GM18502 (cell line): ENCODE measurements at regions not wholly inside any gene's neighbourhood (a gene's known extent, or its start where the extent isn't known, plus 50 kb on each side); places are given as distances from the start of the nearest gene placed in this dataset.
"Not testable (repeated sequence)": the region's sequence is repeated elsewhere in the genome, so short reads cannot be mapped to it uniquely, and the experiment has no call there.

Source experiments
- ATAC-seq: cut with Tn5 transposase; IDR thresholded peaks from one replicate; pipeline ENCODE4 v1.9.1; 2021; ENCODE audit warnings: mild to moderate bottlenecking; ENCODE audit not compliant: unreplicated experiment, poor library complexity

GRCh38 chr3:18704326-18704725 is 279.2 kb upstream of the SATB1 start:
- ATAC-seq: no peak

DNA sequence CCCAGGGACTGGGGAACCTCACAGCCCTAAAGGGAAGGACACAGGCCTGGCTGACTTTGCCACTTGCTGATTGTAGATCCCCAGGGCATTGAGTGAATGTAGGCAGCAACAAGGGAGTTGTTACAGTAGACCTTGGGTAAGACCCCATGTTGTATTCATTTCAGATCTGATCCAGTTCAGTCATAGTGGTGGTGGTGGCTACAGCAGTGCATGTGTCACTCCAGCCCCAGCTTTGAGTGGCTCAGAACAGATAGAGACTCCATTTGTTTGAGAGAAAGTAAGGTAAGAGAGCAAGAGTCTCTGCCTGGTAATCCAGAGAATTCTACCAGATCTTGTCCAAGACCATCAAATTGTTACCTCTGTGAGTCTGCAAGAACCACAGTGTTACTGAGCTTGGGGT is 278.7 kb upstream of the SATB1 start:
- ATAC-seq: no peak

DNA sequence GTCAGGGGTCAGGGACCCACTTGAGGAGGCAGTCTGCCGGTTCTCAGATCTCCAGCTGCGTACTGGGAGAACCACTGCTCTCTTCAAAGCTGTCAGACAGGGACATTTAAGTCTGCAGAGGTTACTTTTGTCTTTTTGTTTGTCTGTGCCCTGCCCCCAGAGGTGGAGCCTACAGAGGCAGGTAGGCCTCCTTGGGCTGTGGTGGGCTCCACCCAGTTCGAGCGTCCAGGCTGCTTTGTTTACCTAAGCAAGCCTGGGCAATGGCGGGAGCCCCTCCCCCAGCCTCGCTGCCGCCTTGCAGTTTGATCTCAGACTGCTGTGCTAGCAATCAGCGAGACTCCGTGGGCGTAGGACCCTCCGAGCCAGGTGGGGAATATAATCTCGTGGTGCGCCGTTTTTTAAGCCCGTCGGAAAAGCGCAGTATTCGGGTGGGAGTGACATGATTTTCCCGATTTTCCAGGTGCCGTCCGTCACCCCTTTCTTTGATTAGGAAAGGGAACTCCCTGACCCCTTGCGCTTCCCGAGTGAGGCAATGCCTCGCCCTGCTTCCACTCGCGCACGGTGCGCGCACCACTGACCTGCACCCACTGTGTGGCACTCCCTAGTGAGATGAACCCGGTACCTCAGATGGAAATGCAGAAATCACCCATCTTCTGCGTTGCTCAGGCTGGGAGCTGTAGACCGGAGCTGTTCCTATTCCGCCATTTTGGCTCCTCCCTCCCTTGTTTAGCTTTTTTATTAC is 268.6 kb upstream of the SATB1 start:
- ATAC-seq: not testable (repeated sequence)

GRCh38 chr3:18687286-18687685 is 262.1 kb upstream of the SATB1 start:
- no peak for ATAC-seq

- no peak for ATAC-seq
Observed at GRCh38 chr3:18683900-18684299, 258.8 kb upstream of the SATB1 start.

DNA sequence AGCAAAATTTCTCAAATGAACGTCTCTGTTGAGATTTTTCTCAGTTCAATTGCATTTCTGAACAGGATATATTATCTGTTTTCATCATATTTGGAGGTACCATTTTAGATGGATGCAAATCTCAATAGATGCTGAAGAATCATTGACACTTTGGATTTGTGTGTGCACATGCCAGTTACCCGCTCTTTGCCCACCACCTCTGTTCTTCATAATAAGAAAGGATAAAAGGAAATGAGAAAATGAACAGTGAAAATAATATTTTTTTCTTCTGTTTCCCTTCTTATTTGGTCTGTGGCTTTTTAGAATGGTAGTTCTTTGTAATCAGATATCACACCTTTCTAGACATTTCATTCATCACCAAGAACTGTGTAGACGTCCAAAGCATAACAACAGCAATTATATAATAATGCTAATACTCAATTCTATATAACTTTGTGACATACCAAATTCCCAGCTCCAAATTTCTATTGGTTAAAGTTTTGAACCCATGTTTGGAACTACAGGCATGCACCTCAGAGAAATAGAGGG is 256.7 kb upstream of the SATB1 start:
- ATAC-seq: no peak

DNA sequence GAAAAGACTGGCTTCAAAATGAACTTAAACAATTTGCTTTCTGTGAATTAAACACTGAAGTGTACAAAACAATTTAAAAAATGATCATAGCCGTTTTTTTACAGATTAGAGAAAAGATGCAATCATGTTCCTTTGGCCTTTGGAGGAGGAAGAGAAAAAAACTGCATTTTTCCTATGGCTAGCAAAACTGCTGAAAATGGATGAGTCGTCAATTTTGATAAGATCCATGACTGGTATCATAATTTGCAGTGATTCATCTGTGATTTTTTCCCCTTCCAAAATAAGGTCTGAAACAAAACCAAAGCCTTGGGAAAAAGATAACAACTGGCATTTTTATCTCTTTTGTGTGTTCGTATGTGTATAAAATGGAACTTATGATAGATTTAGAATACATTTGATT is 255.6 kb upstream of the SATB1 start:
- no peak for ATAC-seq

DNA sequence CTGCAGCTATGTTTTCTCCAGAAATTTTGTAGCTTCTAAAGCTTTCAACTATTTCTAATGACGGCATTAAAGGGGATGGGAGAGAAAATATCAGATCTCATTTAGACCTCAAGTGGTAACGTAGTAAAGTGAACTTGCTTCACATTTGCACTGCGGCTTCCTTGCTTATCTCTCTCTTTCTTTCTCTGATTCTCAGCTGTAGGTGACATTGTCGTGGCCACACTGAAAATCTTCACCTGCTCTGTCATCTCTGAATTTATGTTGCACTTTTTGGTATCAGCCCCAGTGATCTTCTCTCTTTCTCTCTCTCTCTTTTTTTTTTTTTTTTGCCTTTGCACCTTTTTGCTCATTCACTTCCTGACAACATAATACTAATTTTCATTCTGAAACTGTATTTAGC is 254.1 kb upstream of the SATB1 start:
- ATAC-seq: no peak

GRCh38 chr3:18675197-18675596 is 250.1 kb upstream of the SATB1 start:
- ATAC-seq: no peak

- no peak for ATAC-seq
Observed at GRCh38 chr3:18672561-18672960, 247.4 kb upstream of the SATB1 start.

GRCh38 chr3:18670759-18671158 is 245.6 kb upstream of the SATB1 start:
- ATAC-seq: no peak

GRCh38 chr3:18669374-18669773 is 244.2 kb upstream of the SATB1 start:
- ATAC-seq: no peak

DNA sequence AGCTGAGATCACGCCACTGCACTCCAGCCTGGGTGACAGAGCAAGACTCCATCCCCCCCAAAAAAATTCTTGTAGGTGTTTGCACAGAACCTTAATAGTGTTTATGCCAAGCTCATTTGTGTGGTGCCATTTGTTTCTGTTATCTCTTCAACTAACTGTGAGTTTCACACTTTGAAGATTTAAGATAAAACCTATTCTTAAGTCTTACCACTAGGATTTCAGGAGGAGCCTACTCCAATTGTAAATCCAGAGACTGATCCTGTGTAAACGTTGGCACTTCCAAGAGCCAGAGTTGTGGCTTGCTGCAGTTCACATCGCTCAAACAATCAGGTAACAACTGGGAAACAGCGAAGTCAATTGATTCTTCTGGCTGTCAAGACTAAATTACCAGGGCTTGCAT is 242.4 kb upstream of the SATB1 start:
- ATAC-seq: no peak

GRCh38 chr3:18666655-18667054 is 241.5 kb upstream of the SATB1 start:
- no peak for ATAC-seq

GRCh38 chr3:18660059-18660458 is 234.9 kb upstream of the SATB1 start:
- no peak for ATAC-seq

DNA sequence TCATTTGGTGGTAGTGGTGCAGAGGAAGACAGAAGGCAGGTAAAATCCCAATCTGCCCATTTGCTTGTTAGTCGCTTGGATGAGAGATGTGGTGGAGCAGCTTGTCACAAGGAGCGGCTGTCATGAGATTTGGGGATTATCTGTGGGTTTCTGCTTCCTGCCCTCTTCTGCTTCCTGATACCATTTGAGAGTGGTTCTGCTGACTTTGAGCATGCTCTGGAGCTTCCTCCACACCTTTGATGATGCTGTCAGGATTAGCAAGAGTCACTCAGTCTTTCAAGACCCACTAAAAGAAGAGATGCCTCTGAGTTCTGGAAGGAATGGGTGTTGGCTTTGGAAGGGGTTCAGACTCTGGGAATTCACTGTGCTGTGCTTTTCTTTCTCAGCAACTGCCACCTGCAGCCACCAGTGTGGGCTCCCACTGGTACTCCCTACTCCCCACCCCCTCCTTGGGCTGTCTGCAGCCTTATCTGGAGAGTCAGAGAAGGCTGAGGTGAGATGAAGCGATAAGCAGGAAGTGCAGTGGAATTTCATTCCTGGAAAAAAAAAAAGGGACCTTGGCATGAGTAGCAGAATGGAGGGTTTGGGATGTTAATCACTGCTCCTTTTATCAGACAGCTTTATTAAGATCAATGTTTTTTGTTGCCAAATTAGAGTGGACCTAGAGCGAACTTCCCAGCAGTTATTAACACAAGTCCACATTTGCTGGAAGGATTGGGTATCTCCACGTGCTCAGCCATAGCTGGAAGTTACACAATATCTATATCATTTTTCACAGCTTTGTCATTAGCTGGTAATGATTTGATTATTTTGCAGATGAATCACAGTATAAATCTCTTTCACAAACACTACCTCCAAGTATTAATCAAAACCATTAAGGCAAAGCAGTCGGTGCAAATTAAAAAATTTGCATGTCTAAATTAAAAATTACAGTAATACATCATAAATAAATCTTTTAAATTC is 233.0 kb upstream of the SATB1 start:
- ATAC-seq: no peak

GRCh38 chr3:18656866-18657265 is 231.7 kb upstream of the SATB1 start:
- no peak for ATAC-seq

- no peak for ATAC-seq
Observed at GRCh38 chr3:18656410-18656809, 231.3 kb upstream of the SATB1 start.

DNA sequence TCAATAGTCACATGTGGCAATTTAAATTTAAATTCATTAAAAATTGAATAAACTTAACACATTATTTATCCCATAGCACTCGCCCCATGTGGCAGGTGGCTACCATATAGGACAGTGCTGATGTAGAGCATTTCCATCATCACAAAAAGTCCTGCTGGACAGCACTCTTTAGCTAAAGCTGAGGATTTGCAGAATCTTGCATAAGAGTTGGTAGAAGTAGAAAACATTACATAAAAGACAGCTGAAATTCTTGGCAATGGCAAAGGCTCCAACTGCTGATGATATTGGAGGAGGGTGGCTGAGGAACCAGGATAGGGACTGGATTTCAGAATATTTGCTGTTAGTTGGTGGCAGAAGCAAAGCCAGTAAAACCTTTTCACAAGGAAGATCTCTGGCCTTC is 230.7 kb upstream of the SATB1 start:
- ATAC-seq: no peak

DNA sequence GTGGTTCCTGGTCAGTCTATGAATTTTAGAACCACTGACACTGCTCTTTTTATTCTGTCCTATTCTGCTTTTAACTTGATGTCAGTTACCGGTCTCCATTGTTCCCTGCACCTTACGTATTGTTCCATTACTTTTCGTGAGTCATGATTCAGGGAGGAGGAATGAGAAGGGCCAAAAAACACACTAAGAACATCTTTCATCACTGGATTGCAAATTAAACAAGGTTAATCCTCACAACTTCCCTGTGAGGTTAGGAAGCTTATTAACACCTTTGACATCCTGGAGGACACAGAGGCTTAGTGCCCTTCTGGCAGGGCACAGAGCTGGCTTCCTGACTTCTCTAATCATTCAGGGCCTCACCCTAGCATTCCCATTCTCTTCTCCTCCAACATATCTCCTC is 227.6 kb upstream of the SATB1 start:
- no peak for ATAC-seq

DNA sequence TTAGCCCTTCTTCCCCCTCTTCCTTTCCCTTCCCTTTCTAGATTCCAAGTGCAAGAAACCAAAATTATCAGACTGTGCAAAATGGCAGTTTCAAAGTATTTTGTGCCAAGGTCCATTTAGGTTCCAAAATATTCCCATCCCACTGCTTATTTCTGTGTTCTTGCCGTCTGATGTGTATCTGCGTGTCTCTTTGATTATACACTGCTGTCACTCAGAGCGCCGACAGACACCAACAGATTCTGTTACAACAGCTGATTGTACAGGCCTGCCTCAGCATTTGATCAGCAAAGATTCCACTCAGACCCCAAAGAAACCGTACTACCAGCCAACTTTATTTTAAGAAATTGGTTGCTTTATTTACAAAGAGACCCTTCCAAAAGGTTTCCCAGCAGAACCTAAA is 225.6 kb upstream of the SATB1 start:
- no peak for ATAC-seq
